ENCODE measurements at regions not wholly inside any gene's neighbourhood (a gene's known extent, or its start where the extent isn't known, plus 50 kb on each side); places are given as distances from the start of the nearest gene placed in this dataset.

GRCh38 chr3:159346271-159346903 lies 544.5 kb downstream of the MFSD1 start:
- no peak for DNase-seq (ENCODE audit: low spot score)
- no peak overlapping the region for H3K27ac ChIP-seq
- TF ChIP-seq CTCF (IDR thresholded peaks at IDR 0.05): no peak
- no peak overlapping the region for H3K4me3 ChIP-seq

DNA sequence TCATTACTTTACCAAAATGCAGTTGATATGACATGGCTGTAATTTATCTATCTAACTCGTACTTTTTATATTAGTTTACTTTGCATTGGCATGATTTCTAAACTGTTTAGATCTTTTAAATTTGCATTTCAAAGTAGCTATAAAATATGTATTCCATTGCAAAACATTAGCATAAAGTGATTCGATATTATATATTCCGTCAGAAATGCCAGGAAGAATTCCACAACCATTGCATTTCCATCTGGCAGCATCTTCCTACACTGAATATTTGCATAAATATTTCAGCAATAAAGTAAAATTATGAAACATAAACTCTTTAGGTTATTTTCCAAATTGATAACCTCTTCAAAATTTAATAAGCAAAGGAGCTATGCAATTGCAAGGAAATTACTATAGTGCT lies 546.6 kb downstream of the MFSD1 start:
- no peak for TF ChIP-seq CTCF (IDR thresholded peaks at IDR 0.05)
- no peak overlapping the region for H3K27ac ChIP-seq
- DNase-seq (ENCODE audit: low spot score): no peak
- H3K4me3 ChIP-seq: no peak overlapping the region

- no peak overlapping the region for H3K27ac ChIP-seq
- DNase-seq (ENCODE audit: low spot score): no peak
- H3K4me3 ChIP-seq: no peak overlapping the region
- no peak for TF ChIP-seq CTCF (IDR thresholded peaks at IDR 0.05)
Measured at GRCh38 chr3:159356606-159357005, 554.8 kb downstream of the MFSD1 start.

DNA sequence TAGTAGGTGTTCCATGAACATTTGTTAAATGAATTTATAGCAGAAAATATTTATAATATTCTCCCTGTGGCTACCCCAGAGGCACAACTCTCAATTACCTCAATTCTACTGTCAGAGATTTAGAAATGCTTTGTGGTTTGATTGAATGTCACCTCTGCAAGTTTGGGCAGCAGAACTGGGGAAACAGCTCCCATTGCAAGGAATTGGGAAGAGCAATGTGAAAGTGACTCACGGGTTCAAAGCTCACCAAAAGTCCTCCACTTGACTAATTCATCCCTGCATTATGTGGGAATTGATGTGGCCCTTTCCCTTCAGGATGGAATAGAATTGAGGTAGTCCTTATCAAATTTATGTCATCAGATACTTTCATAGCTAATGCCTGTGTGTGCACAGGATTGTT lies 562.7 kb downstream of the MFSD1 start:
- Histone ChIP-seq H3K4me3 (no peak overlapping the region), H3K27ac (no peak overlapping the region)
- no peak for TF ChIP-seq CTCF (IDR thresholded peaks at IDR 0.05)
- DNase-seq (ENCODE audit: low spot score): no peak

DNA sequence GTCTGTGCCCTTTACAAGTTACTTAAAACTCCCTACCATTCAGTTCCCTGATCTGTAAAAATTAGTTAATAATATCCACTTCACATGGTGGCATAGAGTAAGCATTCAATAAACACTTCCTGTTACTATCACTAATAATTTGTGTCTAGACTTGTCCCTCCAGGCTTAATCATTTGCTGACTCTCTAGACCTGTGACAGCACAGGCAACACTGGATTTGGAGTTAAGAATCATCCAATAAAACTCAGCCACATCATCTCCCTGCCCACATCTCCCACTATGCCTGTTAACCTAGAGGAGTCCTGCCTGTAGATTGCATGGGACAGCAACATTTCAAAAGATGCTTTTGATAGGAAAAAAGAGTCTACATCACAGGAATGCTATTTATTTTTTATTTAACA lies 564.6 kb downstream of the MFSD1 start:
- TF ChIP-seq CTCF (IDR thresholded peaks at IDR 0.05): no peak
- no peak overlapping the region for H3K27ac ChIP-seq
- no peak overlapping the region for H3K4me3 ChIP-seq
- no peak for DNase-seq (ENCODE audit: low spot score)

DNA sequence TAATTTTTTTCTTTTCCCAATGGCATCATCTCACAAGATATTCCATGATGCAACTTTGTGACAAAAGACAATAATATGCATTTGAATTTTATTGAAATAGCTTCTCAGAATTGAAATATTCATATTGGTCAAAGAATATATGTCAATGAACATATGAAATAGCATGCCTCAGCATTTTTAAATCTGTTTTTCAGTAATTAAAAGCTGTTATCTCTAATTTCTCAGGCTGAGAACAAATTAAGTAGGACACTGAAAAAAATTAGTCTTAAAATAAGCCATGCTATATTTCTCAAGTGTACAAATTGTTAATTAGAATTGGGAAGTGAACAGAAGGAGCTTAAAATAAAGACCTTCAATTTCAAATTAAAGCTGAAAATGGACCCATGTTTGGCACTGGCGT lies 570.1 kb downstream of the MFSD1 start:
- H3K27ac ChIP-seq: no peak overlapping the region
- H3K4me3 ChIP-seq: no peak overlapping the region

More for the DNA sequence above, 570.1 kb downstream of the MFSD1 start:
- DNase-seq (ENCODE audit: low spot score): no peak
- no peak for TF ChIP-seq CTCF (IDR thresholded peaks at IDR 0.05)

Measured in coronary artery (tissue), 2 donors.